SK-N-SH (cell line): ENCODE measurements at regions not wholly inside any gene's neighbourhood (a gene's known extent, or its start where the extent isn't known, plus 50 kb on each side); places are given as distances from the start of the nearest gene placed in this dataset.

Experiments
- CTCF ChIA-PET: fragments of 300-600, 350-600 bp; formaldehyde crosslinking; extraction: SDS; loops from one replicate; lab custom pipeline; 2021; lab: Yijun Ruan, JAX
- POLR2A ChIA-PET: fragments of 350-600 bp; sonication (Branson Sonifier 250); formaldehyde crosslinking; extraction: SDS; loops from one replicate; lab custom pipeline; 2020; ENCODE audit warnings: antibody characterized with exemption, inconsistent platforms; lab: Yijun Ruan, JAX
- DNase-seq: peaks from one replicate; pipeline ENCODE4 v3.0.0; 2012
- H2AFZ ChIP-seq: fragments of 200-600 bp; sonication (generic); 2 replicates; pipeline ENCODE4 v1.8.1; 2016; ENCODE audit warnings: antibody characterized with exemption, mild to moderate bottlenecking, low read depth
- H3F3A ChIP-seq: fragments of 200-600 bp; sonication (generic); replicated peaks from 2 replicates; pipeline ENCODE3; 2016; ENCODE audit warnings: antibody characterized with exemption, mild to moderate bottlenecking; ENCODE audit not compliant: insufficient read depth
- H3K27ac ChIP-seq, 2 experiments: fragments of 200-500 bp in 1 of 2; fragments of 200-600 bp in 1 of 2; sonication (Bioruptor generic) in 1 of 2; sonication (generic), shearing (Covaris generic) in 1 of 2; 2 replicates each; pipeline versions ENCODE4 v1.5.1 to v1.6.1; 2014 to 2016; ENCODE audit warnings: low read depth in 2 of 2, inconsistent platforms in 1 of 2, low read length in 1 of 2, mild to moderate bottlenecking in 1 of 2, mixed read lengths in 1 of 2
- H3K27me3 ChIP-seq: fragments of 200-600 bp; sonication (generic), shearing (Covaris generic); 2 replicates; pipeline ENCODE4 v1.6.1; 2016; ENCODE audit warnings: mixed run types; ENCODE audit not compliant: insufficient read depth
- H3K36me3 ChIP-seq, 2 experiments: fragments of 200-500 bp in 1 of 2; fragments of 200-600 bp in 1 of 2; sonication (Bioruptor generic) in 1 of 2; sonication (generic) in 1 of 2; replicated peaks in 1 of 2; 2 replicates each; pipeline versions ENCODE3 to v1.5.1; 2014 to 2016; ENCODE audit warnings: low read length in 1 of 2, mild to moderate bottlenecking in 1 of 2; ENCODE audit not compliant: insufficient read depth in 2 of 2, control insufficient read depth in 1 of 2
- H3K4me1 ChIP-seq, 2 experiments: fragments of 200-500 bp in 1 of 2; fragments of 200-600 bp in 1 of 2; sonication (Bioruptor generic) in 1 of 2; sonication (generic), shearing (Covaris generic) in 1 of 2; 2 replicates each; pipeline versions ENCODE4 v1.5.1 to v1.6.1; 2014 to 2016; ENCODE audit warnings: low read depth in 1 of 2, low read length in 1 of 2, mixed run types in 1 of 2; ENCODE audit not compliant: insufficient read depth in 2 of 2, control insufficient read depth in 1 of 2
- H3K4me2 ChIP-seq: fragments of 200-600 bp; sonication (generic), shearing (Covaris generic); 2 replicates; pipeline ENCODE4 v1.6.1; 2017; ENCODE audit warnings: mixed run types
- H3K4me3 ChIP-seq, 2 experiments: fragments of 200-500 bp in 1 of 2; fragments of 200-600 bp in 1 of 2; sonication (Bioruptor generic) in 1 of 2; sonication (generic), shearing (Covaris generic) in 1 of 2; 2 replicates each; pipeline versions ENCODE4 v1.5.1 to v1.8.1; 2014 to 2016; ENCODE audit warnings: low read depth in 2 of 2, inconsistent platforms in 1 of 2, low read length in 1 of 2, mild to moderate bottlenecking in 1 of 2, mixed read lengths in 1 of 2, moderate library complexity in 1 of 2
- H3K79me2 ChIP-seq: fragments of 200-600 bp; sonication (generic); 2 replicates; pipeline ENCODE4 v1.8.1; 2017; ENCODE audit warnings: mild to moderate bottlenecking; ENCODE audit not compliant: insufficient read depth
- H3K9ac ChIP-seq: fragments of 200-600 bp; sonication (generic); 2 replicates; pipeline ENCODE4 v1.6.1; 2017; ENCODE audit warnings: mixed run types
- H3K9me2 ChIP-seq: fragments of 200-600 bp; sonication (generic); 2 replicates; pipeline ENCODE4 v1.6.1; 2017; ENCODE audit warnings: mixed run types
- H3K9me3 ChIP-seq: fragments of 200-600 bp; sonication (generic); 2 replicates; pipeline ENCODE4 v1.6.1; 2017; ENCODE audit warnings: mixed run types, mild to moderate bottlenecking, moderate library complexity
- H4K20me1 ChIP-seq: fragments of 200-600 bp; sonication (generic); 2 replicates; pipeline ENCODE4 v1.6.1; 2017; ENCODE audit warnings: mild to moderate bottlenecking, mixed run types; ENCODE audit not compliant: insufficient read depth
- ELF1 ChIP-seq: IDR thresholded peaks from 2 replicates; pipeline ENCODE4 v1.4.0; 2012
- FOSL2 ChIP-seq: IDR thresholded peaks from 2 replicates; pipeline ENCODE4 v1.4.0; 2012; ENCODE audit warnings: low read depth, mild to moderate bottlenecking, moderate library complexity, borderline replicate concordance
- FOXM1 ChIP-seq: IDR thresholded peaks from 2 replicates; pipeline ENCODE4 v1.4.0; 2012; ENCODE audit warnings: low read depth, mild to moderate bottlenecking
- GABPA ChIP-seq: IDR thresholded peaks from 2 replicates; pipeline ENCODE4 v1.4.0; 2012; ENCODE audit warnings: low read depth, mild to moderate bottlenecking
- GATA2 ChIP-seq: sonication (generic); formaldehyde crosslinking; IDR thresholded peaks from 2 replicates; pipeline ENCODE4 v1.5.0; 2020; ENCODE audit warnings: mild to moderate bottlenecking, missing genetic modification reagents
- JUND ChIP-seq: IDR thresholded peaks from 2 replicates; pipeline ENCODE4 v1.4.0; 2012
- NFIC ChIP-seq: IDR thresholded peaks from 2 replicates; pipeline ENCODE4 v1.4.0; 2012; ENCODE audit warnings: borderline replicate concordance
- POLR2AphosphoS5 ChIP-seq: IDR thresholded peaks from 2 replicates; pipeline ENCODE4 v1.6.1; 2012; ENCODE audit warnings: low read depth, low read length
- RAD21 ChIP-seq: IDR thresholded peaks from 2 replicates; pipeline ENCODE4 v1.6.1; 2012; ENCODE audit warnings: mild to moderate bottlenecking, low read length
- RCOR1 ChIP-seq: fragments of 150-350 bp; IDR thresholded peaks from 2 replicates; pipeline ENCODE4 v1.6.1; 2017; ENCODE audit warnings: antibody characterized with exemption, low read length
- RXRA ChIP-seq: IDR thresholded peaks from 2 replicates; pipeline ENCODE4 v1.4.0; 2012; ENCODE audit warnings: low read depth, mild to moderate bottlenecking, borderline replicate concordance
- SIN3A ChIP-seq: IDR thresholded peaks from 2 replicates; pipeline ENCODE4 v1.6.1; 2012; ENCODE audit warnings: low read depth, mild to moderate bottlenecking, low read length, moderate library complexity, borderline replicate concordance
- TCF12 ChIP-seq: IDR thresholded peaks from 2 replicates; pipeline ENCODE4 v1.4.0; 2012
- YY1 ChIP-seq: IDR thresholded peaks from 2 replicates; pipeline ENCODE4 v1.4.0; 2012; ENCODE audit warnings: low read depth, mild to moderate bottlenecking
- WGBS: methylation state at CpG from one replicate; pipeline ENCODE4 v1.1.6; 2017; ENCODE audit warnings: low lambda C conversion rate; 5-methylcytosine and 5-hydroxymethylcytosine counted together
- TF ChIP-seq, protein P1 (sequence below): IDR thresholded peaks from 2 replicates; pipeline ENCODE4; 2012
- TF ChIP-seq, protein P2 (sequence below): fragments of 150-350 bp; IDR thresholded peaks from 2 replicates; pipeline ENCODE4 v1.6.1; 2016; ENCODE audit warnings: mild to moderate bottlenecking, low read depth, low read length
- TF ChIP-seq, protein P3 (sequence below): fragments of 150-350 bp; IDR thresholded peaks from 2 replicates; pipeline ENCODE4 v1.6.1; 2017; ENCODE audit warnings: antibody characterized with exemption, low read length, low read depth, borderline replicate concordance

DNA sequence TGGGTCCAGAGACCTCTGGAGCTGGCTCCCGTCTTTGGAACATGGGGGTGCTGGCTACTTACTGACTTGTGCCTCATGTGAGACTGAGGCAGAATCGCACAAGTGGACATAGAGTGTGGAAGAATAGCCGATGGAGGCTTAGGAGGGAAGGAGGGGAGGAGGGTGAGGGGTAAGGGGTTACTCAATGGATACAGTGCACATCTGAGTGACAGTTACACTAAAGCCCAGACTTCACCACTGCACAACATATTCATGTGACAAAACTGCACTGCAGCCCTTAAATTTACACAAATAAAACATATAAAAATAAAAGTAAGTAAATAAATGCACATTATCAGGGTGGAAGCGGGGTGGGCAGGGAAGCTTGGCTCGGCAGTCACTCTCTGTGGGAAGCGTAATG lies 197.7 kb upstream of the RAB4A start:
- ChIA-PET POLR2A (no interaction called here), CTCF (interaction anchor here (1.7 kb wide), 1 partner anchor 338 kb away, joined by 5 read pairs; the partner anchor contains the start of gene RHOU)
- TF ChIP-seq, protein P1, sequence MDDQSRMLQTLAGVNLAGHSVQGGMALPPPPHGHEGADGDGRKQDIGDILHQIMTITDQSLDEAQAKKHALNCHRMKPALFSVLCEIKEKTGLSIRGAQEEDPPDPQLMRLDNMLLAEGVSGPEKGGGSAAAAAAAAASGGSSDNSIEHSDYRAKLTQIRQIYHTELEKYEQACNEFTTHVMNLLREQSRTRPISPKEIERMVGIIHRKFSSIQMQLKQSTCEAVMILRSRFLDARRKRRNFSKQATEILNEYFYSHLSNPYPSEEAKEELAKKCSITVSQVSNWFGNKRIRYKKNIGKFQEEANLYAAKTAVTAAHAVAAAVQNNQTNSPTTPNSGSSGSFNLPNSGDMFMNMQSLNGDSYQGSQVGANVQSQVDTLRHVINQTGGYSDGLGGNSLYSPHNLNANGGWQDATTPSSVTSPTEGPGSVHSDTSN, result no peak
- no peak for TF ChIP-seq YY1
- TF ChIP-seq, protein P2, sequence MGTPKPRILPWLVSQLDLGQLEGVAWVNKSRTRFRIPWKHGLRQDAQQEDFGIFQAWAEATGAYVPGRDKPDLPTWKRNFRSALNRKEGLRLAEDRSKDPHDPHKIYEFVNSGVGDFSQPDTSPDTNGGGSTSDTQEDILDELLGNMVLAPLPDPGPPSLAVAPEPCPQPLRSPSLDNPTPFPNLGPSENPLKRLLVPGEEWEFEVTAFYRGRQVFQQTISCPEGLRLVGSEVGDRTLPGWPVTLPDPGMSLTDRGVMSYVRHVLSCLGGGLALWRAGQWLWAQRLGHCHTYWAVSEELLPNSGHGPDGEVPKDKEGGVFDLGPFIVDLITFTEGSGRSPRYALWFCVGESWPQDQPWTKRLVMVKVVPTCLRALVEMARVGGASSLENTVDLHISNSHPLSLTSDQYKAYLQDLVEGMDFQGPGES, result no peak
- TF ChIP-seq RXRA, result no peak
- no peak for TF ChIP-seq GATA2
- no peak for TF ChIP-seq TCF12
- no peak for TF ChIP-seq SIN3A
- no peak for TF ChIP-seq POLR2AphosphoS5
- TF ChIP-seq, protein P3, sequence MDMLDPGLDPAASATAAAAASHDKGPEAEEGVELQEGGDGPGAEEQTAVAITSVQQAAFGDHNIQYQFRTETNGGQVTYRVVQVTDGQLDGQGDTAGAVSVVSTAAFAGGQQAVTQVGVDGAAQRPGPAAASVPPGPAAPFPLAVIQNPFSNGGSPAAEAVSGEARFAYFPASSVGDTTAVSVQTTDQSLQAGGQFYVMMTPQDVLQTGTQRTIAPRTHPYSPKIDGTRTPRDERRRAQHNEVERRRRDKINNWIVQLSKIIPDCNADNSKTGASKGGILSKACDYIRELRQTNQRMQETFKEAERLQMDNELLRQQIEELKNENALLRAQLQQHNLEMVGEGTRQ, result no peak
- TF ChIP-seq NFIC, result no peak
- no peak for TF ChIP-seq GABPA
- TF ChIP-seq ELF1, result no peak
- no peak overlapping the region for H3K9ac ChIP-seq
- no peaks in the 10 kb centered on the region for H3K36me3 ChIP-seq
- no peak overlapping the region for H3K4me2 ChIP-seq
- H3K9me2 ChIP-seq, result no peaks in the 10 kb centered on the region
- H4K20me1 ChIP-seq, result no peaks in the 10 kb centered on the region
- no peaks in the 10 kb centered on the region for H3F3A ChIP-seq
- H2AFZ ChIP-seq, result no peak overlapping the region
- no peak overlapping the region for H3K4me3 ChIP-seq
- 75% methylated on average over 6 of the region's 6 CpGs for WGBS
- no peaks in the 10 kb centered on the region for H3K79me2 ChIP-seq
- H3K4me1 ChIP-seq, result peaks cover 0 to 6% of the 10 kb centered on the region in 2 experiments; a peak in 1 of 4 replicates
- no peak overlapping the region for H3K27ac ChIP-seq
- no peaks in the 10 kb centered on the region for H3K9me3 ChIP-seq
- DNase-seq, result no peak
- no peaks in the 10 kb centered on the region for H3K27me3 ChIP-seq

DNA sequence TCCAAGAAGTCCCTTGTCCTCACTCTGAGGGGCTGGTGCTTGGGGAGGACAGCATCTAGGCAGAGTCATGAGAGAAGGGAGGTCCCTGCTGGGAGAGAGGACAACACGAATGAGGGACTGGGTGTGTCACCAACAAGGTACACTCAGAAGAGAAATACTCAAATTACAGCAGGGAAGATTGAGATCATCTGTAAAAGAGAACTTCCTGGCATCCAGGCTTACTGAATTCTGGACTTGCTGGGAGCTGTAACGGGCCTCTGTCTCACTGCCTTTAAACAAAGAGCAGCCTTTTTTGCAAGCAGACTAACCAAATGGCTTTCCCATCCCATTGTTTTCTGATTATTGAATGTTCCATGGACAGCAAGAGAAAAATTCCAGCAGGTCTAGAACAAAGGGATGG lies 195.7 kb upstream of the RAB4A start:
- Histone ChIP-seq H4K20me1 (no peaks in the 10 kb centered on the region), H2AFZ (no peak overlapping the region), H3K36me3 (no peaks in the 10 kb centered on the region), H3K9me3 (no peaks in the 10 kb centered on the region), H3K9me2 (no peaks in the 10 kb centered on the region), H3K4me2 (no peak overlapping the region), H3K4me1 (peaks cover 0 to 1% of the 10 kb centered on the region in 2 experiments; a peak in 1 of 4 replicates), H3K27ac (no peak overlapping the region), H3K27me3 (no peaks in the 10 kb centered on the region), H3F3A (no peaks in the 10 kb centered on the region), H3K9ac (no peak overlapping the region), H3K79me2 (no peaks in the 10 kb centered on the region), H3K4me3 (no peak overlapping the region)
- TF ChIP-seq GATA2, result no peak
- TF ChIP-seq, protein P2, result no peak
- no peak for TF ChIP-seq RAD21
- no peak for TF ChIP-seq FOXM1
- TF ChIP-seq, protein P3, result no peak
- no peak for TF ChIP-seq FOSL2
- no peak for TF ChIP-seq JUND
- no peak for TF ChIP-seq RCOR1
- ChIA-PET POLR2A (no interaction called here), CTCF (no interaction called here)
- 53% methylated on average over 2 of the region's 2 CpGs for WGBS
- no peak for DNase-seq
